Nephron (organoid): ENCODE measurements at regions not wholly inside any gene's neighbourhood (a gene's known extent, or its start where the extent isn't known, plus 50 kb on each side); places are given as distances from the start of the nearest gene placed in this dataset.
A peak's percentile ranks its signal among the peaks of the same experiment; 100 is the strongest.

Experiments used
- H3K27ac Mint-ChIP-seq, 3 experiments: 2 replicates each; pipeline ENCODE4 v1.8.0; 2020; ENCODE audit warnings: mixed read lengths in 3 of 3, mild to moderate bottlenecking in 2 of 3, moderate library complexity in 1 of 3
- H3K27me3 Mint-ChIP-seq: 2 replicates; pipeline ENCODE4 v1.8.0; 2021; ENCODE audit warnings: low read depth, mild to moderate bottlenecking, moderate library complexity, mixed read lengths
- H3K36me3 Mint-ChIP-seq: 2 replicates; pipeline ENCODE4 v1.8.0; 2020; ENCODE audit warnings: low read depth, mixed read lengths
- H3K4me1 Mint-ChIP-seq: 2 replicates; pipeline ENCODE4 v1.8.0; 2020; ENCODE audit warnings: mixed read lengths
- H3K4me3 Mint-ChIP-seq, 3 experiments: 2 replicates each; pipeline ENCODE4 v1.8.0; 2020; ENCODE audit warnings: mild to moderate bottlenecking in 3 of 3, mixed read lengths in 3 of 3, moderate library complexity in 2 of 3
- H3K9me3 Mint-ChIP-seq: 2 replicates; pipeline ENCODE4 v1.8.0; 2020; ENCODE audit warnings: mixed read lengths
- CTCF ChIP-seq, 3 experiments: fragments of 200-600 bp; sonication (generic); IDR thresholded peaks; one replicate each; pipeline ENCODE4 v1.5.0; 2021; ENCODE audit warnings: antibody characterized with exemption in 3 of 3; ENCODE audit not compliant: unreplicated experiment in 3 of 3

- Mint-ChIP-seq H3K27ac (no peak overlapping the region), H3K9me3 (peaks cover 10% of the 10 kb centered on the region), H3K4me3 (no peak overlapping the region), H3K4me1 (peaks cover 31% of the 10 kb centered on the region), H3K36me3 (no peaks in the 10 kb centered on the region), H3K27me3 (no peaks in the 10 kb centered on the region)
- no peak for TF ChIP-seq CTCF (IDR thresholded peaks at IDR 0.05; ENCODE audit: unreplicated experiment in 3 of 3)
These were observed 125.1 kb downstream of the PRRX1 start for GRCh38 chr1:170789063-170789462.

- H3K9me3 Mint-ChIP-seq = peaks cover 5% of the 10 kb centered on the region
- H3K36me3 Mint-ChIP-seq = no peaks in the 10 kb centered on the region
- H3K4me1 Mint-ChIP-seq = peaks cover 32% of the 10 kb centered on the region
- H3K27ac Mint-ChIP-seq = peak overlapping the region in 2 of 3 experiments; percentile 62 to 81
- TF ChIP-seq CTCF (IDR thresholded peaks at IDR 0.05; ENCODE audit: unreplicated experiment in 3 of 3) = peak in 1 of 3 experiments; percentile 14
- H3K4me3 Mint-ChIP-seq = no peak overlapping the region
- H3K27me3 Mint-ChIP-seq = no peaks in the 10 kb centered on the region
These were observed 126.2 kb downstream of the PRRX1 start for GRCh38 chr1:170790175-170790574.

- Mint-ChIP-seq H3K4me1 (peaks cover 32% of the 10 kb centered on the region), H3K36me3 (no peaks in the 10 kb centered on the region)
These were observed 126.7 kb downstream of the PRRX1 start for GRCh38 chr1:170790651-170791071.

GRCh38 chr1:170791941-170792340 lies 128.0 kb downstream of the PRRX1 start:
- Mint-ChIP-seq H3K27ac (peak overlapping the region; percentile 40 to 62 (median 54)), H3K4me3 (no peak overlapping the region)
- no peak for TF ChIP-seq CTCF (IDR thresholded peaks at IDR 0.05; ENCODE audit: unreplicated experiment in 3 of 3)

More at GRCh38 chr1:170790651-170791071, 126.7 kb downstream of the PRRX1 start:
- Mint-ChIP-seq H3K27me3 (no peaks in the 10 kb centered on the region), H3K4me3 (no peak overlapping the region), H3K27ac (peak overlapping the region in 2 of 3 experiments; percentile 62 to 81), H3K9me3 (peaks cover 5% of the 10 kb centered on the region)
- TF ChIP-seq CTCF (IDR thresholded peaks at IDR 0.05; ENCODE audit: unreplicated experiment in 3 of 3) = no peak

GRCh38 chr1:170800265-170800664 lies 135.1 kb upstream of the MROH9 start:
- H3K9me3 Mint-ChIP-seq = no peaks in the 10 kb centered on the region
- H3K27ac Mint-ChIP-seq = peak overlapping the region; percentile 6 to 52 (median 22)
- TF ChIP-seq CTCF (IDR thresholded peaks at IDR 0.05; ENCODE audit: unreplicated experiment in 3 of 3) = no peak
- no peaks in the 10 kb centered on the region for H3K27me3 Mint-ChIP-seq
- peaks cover 26% of the 10 kb centered on the region for H3K4me1 Mint-ChIP-seq
- no peak overlapping the region for H3K4me3 Mint-ChIP-seq
- H3K36me3 Mint-ChIP-seq = no peaks in the 10 kb centered on the region

More at GRCh38 chr1:170791941-170792340, 128.0 kb downstream of the PRRX1 start:
- no peaks in the 10 kb centered on the region for H3K9me3 Mint-ChIP-seq
- no peaks in the 10 kb centered on the region for H3K36me3 Mint-ChIP-seq
- no peaks in the 10 kb centered on the region for H3K27me3 Mint-ChIP-seq
- H3K4me1 Mint-ChIP-seq = peaks cover 32% of the 10 kb centered on the region

GRCh38 chr1:170800812-170801211 lies 134.5 kb upstream of the MROH9 start:
- H3K36me3 Mint-ChIP-seq = no peaks in the 10 kb centered on the region
- no peaks in the 10 kb centered on the region for H3K9me3 Mint-ChIP-seq
- H3K27ac Mint-ChIP-seq = peak overlapping the region; percentile 6 to 52 (median 22)
- no peaks in the 10 kb centered on the region for H3K27me3 Mint-ChIP-seq
- peaks cover 31% of the 10 kb centered on the region for H3K4me1 Mint-ChIP-seq
- H3K4me3 Mint-ChIP-seq = no peak overlapping the region
- TF ChIP-seq CTCF (IDR thresholded peaks at IDR 0.05; ENCODE audit: unreplicated experiment in 3 of 3) = no peak
